Ramos (cell line): ENCODE measurements at regions not wholly inside any gene's neighbourhood (a gene's known extent, or its start where the extent isn't known, plus 50 kb on each side); places are given as distances from the start of the nearest gene placed in this dataset.
"Not testable (repeated sequence)": the region's sequence is repeated elsewhere in the genome, so short reads cannot be mapped to it uniquely, and the experiment has no call there.

Experiments used
- in situ Hi-C: fragments of 300-500 bp; cut with MboI; formaldehyde crosslinking; loops from one replicate; pipeline ENCODE4 v1.14.3; 2022; ENCODE audit warnings: low sequenced_read_pairs; ENCODE audit not compliant: unreplicated experiment

DNA sequence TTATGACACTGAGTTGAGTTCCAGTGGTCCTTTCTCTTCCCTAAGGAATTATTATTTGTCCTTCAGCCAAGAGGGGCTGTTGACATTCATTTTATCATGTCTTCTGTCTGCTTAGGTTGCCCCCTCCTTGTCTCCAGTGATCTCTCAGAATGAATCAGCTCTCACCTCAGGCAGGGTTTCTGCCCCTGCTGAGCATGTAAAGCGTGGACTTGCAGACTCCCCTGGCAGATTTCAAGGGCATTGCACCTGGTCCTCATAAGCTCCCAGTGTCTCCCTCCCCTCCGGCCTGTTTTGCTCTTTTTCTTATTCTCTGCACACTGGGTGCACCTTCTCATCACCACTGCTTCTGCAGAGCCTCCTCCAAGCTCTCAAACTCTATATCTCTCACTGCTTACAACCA, 188.4 kb downstream of the KCNS3 start:
- in situ Hi-C loops, result no loop called here

DNA sequence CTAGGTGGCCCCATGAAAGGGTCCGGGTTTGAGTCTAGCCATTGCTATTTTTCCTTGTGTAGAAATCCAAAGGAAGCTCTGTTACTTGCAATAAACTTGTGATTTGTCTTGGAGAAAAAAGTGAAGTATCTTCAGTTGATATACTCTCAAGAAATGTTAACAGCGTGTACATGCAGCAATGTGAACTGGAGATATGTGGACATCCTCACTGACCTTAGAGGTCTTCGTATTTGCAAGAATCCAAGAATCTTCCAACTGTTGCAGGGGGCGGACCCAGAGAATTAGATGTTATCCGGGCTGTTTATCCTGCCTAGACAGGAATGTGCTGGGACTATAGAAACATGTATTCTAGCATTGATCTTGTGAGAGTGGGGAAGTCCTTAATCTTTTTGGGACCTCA, 187.6 kb downstream of the KCNS3 start:
- in situ Hi-C loops, result no loop called here

GRCh38 chr2:18065249-18065648, 186.8 kb downstream of the KCNS3 start:
- in situ Hi-C loops, result no loop called here

DNA sequence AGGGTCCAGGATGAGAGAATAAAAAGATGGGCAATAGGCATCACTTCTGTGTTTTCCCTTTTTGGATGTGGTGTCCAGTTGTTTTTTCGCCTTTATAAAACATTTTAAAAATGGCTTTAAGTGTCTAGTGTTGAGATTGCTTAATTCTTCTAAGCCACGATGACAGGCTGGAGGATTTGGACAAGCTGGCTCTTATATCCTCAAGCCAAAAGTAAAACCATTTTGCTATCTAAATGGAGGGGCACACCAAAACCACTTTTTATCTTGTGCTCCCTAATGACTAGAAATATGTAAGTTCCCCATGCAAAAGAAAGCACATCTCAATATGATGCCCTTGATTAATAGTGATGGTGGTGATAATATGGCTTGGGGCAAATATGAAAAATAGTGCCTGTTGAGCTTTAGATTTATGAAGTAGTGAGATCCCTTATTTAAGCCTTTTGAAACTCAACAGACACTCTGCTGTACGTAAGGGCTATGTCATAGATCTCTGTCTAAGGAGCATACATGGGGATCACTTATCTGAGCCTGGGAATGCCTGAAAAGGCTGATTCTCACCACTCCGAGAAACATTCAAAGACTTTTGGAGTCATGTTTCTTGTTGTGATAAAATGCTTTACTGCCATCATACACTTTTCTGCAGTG, 185.5 kb downstream of the KCNS3 start:
- in situ Hi-C loops, result no loop called here

- in situ Hi-C loops, result no loop called here
Observed at GRCh38 chr2:18062892-18063291, 184.4 kb downstream of the KCNS3 start.

GRCh38 chr2:18061717-18062116, 183.2 kb downstream of the KCNS3 start:
- in situ Hi-C loops, result no loop called here

DNA sequence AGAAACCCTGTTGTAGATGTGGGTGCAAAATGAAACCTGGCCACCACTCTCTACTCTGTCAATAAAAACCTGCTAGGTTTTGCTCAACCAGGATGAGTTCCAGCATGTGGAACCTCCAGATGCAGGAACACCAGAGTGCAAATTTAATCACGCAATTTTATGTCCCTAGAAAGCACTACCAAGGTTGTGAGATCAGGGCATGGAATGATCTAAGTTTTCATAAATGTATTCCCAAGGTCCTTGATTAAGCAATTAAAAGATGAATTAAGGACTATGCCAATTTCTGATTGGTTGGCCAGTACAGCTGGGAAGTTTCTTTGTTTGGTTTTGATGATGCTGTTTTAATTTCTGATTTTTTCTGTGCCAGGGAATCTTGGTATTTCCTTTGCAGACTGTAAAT, 179.2 kb downstream of the KCNS3 start:
- in situ Hi-C loops, result no loop called here

- in situ Hi-C loops, result no loop called here
Observed at GRCh38 chr2:18055290-18055689, 176.8 kb downstream of the KCNS3 start.

DNA sequence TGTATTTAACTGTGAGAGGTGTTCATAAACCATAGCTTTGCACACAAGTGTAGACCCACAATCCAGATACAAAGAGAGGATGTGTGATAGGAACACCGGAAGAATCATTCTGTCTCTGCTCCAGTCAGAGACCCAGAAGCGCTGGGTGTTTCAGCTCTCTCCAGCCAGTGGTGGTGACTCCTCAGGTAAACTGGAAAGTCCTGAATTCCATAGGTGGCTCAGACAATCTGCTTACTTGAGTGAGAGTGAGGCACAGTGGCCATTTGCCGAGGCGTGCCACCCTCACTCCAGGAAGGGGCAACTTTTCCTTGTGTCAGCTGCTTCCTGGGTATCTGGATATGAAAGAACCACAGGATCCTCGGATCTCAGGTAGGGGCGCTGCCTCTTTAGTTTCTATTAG, 171.5 kb downstream of the KCNS3 start:
- in situ Hi-C loops, result no loop called here

- in situ Hi-C loops, result no loop called here
Observed at GRCh38 chr2:18049325-18049724, 170.9 kb downstream of the KCNS3 start.

DNA sequence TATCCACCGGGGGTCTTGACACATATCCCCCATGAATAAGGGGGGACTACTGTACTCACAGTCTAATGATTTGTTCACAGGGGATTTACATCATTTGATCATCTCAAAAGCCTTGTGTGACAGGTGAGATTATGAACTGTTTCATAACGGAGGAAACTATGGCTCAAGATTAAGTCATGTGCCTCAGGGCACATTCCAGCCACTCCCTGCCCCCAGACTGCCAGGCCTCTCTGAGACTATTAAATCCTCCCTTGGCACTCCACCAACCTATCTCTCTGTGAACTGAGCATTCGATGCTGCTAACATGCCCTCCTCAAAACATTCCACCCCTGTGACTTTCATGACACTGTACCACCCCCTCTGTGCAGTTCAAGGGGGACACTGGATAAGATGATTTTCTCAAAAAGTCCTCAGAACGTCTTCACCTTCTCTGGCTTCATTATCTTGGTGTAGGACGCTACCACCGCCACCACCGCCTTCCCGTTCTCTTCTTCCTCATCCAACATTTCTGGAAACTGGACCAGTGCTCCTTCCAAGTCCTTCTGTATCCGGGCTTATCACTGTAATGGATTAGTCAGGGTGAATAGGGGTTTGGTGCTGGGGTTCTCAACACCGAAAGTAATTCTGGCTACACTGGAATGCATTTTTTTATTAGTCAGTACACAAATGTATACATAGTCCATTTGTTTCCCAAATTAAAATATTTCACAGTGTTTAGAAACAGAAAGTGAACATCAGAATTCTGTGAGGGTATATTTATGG, 169.6 kb downstream of the KCNS3 start:
- in situ Hi-C loops, result no loop called here

DNA sequence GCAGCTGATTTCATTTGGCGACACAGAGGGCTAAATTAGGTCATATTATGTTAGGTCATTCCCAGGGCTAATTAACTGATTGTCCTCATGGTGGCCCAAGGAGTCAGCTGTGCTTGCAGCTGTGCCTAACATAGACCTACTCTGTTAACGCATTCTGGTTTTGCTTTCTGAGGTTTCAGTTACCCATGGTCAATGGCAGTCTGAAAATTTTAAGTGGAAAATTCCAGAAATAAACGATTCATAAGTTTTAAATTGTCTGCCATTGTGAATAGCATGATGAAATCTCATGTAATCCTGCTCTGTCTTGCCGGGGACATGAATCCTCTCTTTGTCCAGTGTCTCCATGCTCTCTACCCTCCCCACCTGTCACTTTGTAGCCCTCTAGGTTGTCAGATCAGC, 168.7 kb downstream of the KCNS3 start:
- in situ Hi-C loops, result no loop called here

DNA sequence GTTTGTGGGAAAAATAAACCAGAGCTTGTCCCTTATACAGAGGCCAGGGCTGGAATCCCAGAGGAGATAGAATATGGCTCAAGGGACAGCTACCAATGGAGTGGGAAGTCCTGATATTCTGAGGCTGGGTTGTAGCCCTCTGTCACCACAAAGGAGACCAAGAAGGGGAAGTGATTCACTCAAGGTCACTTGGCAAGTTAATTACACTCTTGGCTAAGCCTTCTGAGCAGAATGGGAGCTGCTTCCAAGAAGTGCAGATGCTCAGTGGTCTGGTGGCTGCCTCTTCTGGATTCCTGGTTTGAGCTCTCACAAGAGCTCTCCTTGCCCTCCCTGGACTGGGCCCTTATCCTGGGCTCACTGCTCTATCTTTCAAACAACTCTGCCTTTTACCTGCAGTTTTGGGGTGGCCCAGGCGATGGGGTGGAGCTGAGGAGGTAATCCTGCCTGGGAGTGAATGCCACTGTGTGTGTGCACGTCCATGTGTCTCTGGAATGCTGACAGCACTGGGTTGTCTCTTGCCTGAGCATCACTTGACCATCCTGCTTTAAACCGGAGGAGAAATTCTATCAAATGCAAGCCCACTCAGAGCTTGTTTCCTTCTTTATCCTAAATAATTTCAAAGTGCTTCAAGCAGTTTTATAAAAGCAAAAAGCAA, 168.2 kb downstream of the KCNS3 start:
- in situ Hi-C loops, result no loop called here

GRCh38 chr2:18046017-18046416, 167.6 kb downstream of the KCNS3 start:
- in situ Hi-C loops, result no loop called here

- in situ Hi-C loops, result no loop called here
Observed at GRCh38 chr2:18045230-18045629, 166.8 kb downstream of the KCNS3 start.

GRCh38 chr2:18017381-18017780, 138.9 kb downstream of the KCNS3 start:
- in situ Hi-C loops, result not testable (repeated sequence)

DNA sequence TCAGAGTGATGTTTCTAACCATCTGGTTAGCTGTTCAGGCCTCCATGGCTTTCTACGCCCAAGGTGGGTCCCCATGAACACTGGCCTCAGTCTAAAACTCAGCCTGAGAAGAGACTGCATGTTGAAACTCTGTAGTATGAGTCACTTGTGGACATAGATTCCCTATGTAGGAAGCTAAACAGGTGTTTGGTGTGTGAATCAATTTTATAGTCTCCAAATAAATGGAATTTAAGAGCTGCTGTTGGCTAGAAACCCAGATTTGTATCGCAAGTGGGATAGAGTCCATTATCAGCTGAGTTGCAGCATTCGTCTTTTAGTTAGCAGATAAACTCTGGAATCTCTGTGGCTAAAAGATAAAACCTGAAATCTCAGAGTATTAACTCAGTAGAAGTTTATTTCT, 131.4 kb downstream of the KCNS3 start:
- in situ Hi-C loops, result no loop called here

GRCh38 chr2:18005411-18005810, 126.9 kb downstream of the KCNS3 start:
- in situ Hi-C loops, result no loop called here

GRCh38 chr2:18001671-18002070, 123.2 kb downstream of the KCNS3 start:
- in situ Hi-C loops, result no loop called here

DNA sequence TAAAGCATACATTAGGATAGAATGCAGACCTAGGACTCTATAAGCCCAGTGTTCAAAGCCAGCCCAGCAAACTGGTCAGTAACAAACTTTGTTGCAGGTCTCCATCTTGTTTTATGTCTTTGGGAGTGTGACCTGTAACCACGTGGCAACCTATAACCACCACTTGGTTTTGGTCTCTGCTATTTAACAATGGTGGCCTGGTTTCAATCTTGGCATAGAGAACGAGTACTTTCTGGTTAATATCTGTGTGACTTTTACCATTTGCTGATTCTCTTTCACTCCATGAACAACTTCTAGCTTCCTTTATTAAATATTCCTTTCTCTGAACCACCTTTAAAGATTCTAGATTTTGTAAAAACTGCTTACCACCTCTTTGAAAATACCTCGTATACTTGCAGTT, 118.5 kb downstream of the KCNS3 start:
- in situ Hi-C loops, result no loop called here

- in situ Hi-C loops, result no loop called here
Observed at GRCh38 chr2:17995593-17995992, 117.1 kb downstream of the KCNS3 start.
